NCI-H1105 treated with DMSO at 0.1 percent for 48 hours (cell line): ENCODE measurements at regions not wholly inside any gene's neighbourhood (a gene's known extent, or its start where the extent isn't known, plus 50 kb on each side); places are given as distances from the start of the nearest gene placed in this dataset.
"Not testable (repeated sequence)": the region's sequence is repeated elsewhere in the genome, so short reads cannot be mapped to it uniquely, and the experiment has no call there.

Experiments used
- DNase-seq: peaks from one replicate; lab custom pipeline; 2025; lab: John Stamatoyannopoulos, UW

GRCh38 chr6:166724576-166724975 lies 97.5 kb upstream of the RPS6KA2 start:
- no peak for DNase-seq

- DNase-seq, result no peak
These were observed 95.7 kb upstream of the RPS6KA2 start for GRCh38 chr6:166722785-166723184.

- no peak for DNase-seq
These were observed 94.5 kb upstream of the RPS6KA2 start for GRCh38 chr6:166721576-166721975.

GRCh38 chr6:166720856-166721255 lies 93.8 kb upstream of the RPS6KA2 start:
- no peak for DNase-seq

GRCh38 chr6:166719019-166719418 lies 92.0 kb upstream of the RPS6KA2 start:
- DNase-seq, result no peak

DNA sequence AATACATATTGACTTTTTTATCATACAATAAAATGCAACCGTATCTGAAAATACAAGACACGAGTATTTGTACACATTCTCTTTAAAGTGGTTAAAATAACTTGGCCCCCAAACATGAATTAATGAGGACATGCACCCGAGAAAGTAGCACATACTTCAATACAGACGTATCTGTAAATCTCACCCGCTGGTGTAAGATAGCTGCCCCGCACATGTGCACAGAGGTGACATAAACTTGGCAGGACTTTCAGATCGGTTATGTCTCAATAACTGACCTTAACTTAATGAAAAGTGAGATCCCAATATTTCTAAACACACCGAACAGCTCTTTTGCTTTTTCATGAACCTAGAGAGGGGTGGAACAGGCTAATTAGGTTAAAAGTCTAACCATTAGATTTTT lies 91.5 kb upstream of the RPS6KA2 start:
- DNase-seq, result no peak

GRCh38 chr6:166716910-166717617 lies 90.0 kb upstream of the RPS6KA2 start:
- DNase-seq, result no peak

DNA sequence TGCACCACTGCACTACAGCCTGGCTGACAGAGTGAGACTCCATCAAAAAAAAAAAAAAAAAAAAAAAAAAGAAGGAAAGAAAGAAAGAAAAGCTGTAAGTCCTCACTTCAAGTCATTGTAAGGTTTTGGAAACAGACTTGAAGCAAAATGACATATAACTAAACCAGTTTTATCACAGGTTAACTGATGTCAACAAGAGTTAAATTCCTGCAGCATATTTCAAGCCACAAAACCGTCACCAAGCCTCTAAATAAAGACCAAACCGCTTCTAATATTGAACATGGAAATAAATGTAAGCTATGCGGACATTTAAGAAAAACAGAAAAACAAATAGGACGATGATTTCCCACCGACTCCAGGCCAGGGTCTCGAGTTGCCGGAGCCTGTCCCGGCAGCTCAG lies 88.9 kb upstream of the RPS6KA2 start:
- DNase-seq, result no peak

DNA sequence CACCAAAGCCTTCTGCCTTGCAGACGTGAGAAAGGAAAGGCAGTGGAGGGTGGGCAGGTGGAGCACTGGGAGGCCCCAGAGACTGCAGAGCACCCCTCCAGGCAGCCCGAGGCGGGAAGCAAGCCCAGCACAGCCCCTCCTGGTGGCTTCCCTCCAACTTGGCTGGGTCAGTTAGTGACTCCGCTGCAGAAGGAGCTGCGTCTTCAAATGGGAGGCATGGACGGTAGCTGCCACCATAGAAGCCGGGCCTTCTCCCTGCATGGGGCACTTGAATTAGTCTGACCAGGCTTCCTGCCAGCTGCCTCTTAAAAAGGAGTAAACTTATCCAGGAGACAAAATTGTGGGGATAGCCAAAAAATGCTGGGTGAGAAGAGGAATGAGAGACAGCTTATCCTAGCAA lies 88.0 kb upstream of the RPS6KA2 start:
- no peak for DNase-seq

GRCh38 chr6:166714581-166714980 lies 87.5 kb upstream of the RPS6KA2 start:
- no peak for DNase-seq

DNA sequence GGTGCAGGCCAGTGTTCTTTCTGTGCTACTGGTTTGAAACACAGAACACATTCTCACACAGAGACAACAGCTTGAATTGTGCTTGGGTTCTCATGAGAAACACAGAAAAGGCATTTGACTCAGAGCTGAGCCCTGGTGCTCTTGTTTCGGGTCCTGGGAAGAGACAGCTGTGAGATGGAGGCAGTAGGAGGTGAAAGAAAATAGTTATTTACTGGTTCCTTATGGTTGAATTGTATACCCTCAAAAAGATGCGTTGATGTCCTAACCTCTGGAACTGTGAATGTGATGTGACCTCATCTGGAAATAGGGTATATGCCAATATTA lies 87.1 kb upstream of the RPS6KA2 start:
- DNase-seq, result no peak

- DNase-seq, result no peak
These were observed 86.6 kb upstream of the RPS6KA2 start for GRCh38 chr6:166713434-166714186.

DNA sequence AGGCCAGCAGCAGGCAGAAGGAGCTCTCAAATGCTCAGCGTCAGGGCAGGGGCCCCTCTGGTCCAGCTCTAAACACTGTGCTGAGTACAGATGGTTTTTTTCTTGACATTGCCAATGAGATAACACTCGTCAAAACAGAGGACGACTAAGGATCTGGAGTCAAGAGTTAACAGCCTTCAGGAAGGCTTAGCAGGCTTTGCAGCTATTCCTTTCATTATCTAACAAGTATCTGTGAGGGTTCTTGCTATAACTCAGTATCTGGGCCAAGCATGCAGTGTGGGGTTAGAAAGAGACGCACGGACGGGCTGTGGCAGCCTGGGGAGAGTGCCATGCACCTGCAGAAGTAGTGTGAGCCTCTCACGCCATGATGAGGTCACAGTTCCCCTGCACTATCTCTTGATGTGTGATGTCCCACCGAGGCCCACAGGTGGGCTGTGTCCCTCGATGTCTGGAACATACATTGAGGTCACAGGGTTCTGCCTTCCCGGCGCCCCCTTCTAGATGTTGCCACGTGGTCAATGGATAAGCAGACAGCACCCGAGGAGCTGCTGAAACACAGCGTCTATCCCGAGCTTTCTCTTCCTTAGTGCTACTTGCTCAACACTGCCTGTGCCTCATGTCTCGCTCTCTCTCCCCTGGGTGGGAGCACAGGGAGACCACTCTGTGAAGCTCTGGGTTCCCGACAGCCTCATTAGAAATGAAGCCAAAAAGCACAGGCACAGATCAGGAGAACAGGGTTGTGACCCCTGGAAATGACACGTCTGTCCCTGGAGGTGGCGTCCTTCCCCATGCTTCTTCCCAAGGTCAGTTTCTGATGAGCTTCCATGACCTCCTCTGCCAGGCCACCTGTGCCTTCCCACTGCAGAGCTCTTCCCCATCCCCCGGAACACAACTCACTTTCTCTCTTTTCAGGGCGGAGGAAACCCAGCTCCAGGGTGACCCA lies 85.5 kb upstream of the RPS6KA2 start:
- DNase-seq, result no peak

GRCh38 chr6:166710084-166710483 lies 83.0 kb upstream of the RPS6KA2 start:
- no peak for DNase-seq

GRCh38 chr6:166708460-166708859 lies 81.4 kb upstream of the RPS6KA2 start:
- DNase-seq, result no peak

- no peak for DNase-seq
These were observed 80.0 kb upstream of the RPS6KA2 start for GRCh38 chr6:166707045-166707444.

DNA sequence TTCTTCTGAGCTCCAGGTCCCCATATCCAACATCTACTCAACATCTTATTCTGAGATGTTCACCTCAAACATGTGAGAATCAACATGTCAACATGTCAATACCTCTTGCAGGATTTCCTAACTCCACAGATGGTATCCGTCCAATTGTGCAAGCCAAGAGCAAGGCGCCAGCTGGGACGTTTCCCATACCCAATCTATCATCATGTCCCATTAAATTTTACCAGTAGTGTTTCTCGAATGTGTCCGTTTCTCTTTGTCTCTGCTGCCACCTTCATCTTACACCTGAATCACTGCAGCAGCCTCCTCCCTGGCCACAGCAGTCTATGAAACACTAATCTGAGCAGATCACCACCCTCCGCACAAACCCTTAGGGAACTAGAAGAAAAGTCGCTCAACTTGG lies 78.0 kb upstream of the RPS6KA2 start:
- no peak for DNase-seq

DNA sequence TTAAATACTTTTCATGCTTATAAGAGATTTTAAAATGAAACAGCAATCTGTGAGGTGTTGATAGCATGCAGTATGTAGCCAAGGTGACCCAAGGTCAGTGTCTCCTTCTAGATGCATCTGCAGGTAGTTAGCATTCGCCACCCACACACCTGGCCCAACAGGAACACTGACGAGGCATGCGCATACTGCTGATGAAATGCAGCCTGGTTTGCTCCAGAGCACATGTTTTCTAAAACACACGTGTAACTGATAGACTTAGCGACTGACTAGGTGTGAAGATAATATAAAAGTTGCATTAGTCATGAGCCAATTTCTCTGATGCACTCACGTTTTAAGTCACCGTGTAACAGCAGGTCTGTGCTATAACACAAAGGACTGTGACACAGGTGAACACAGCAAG lies 77.1 kb upstream of the RPS6KA2 start:
- DNase-seq, result no peak

- DNase-seq, result peak; percentile 92
These were observed 76.2 kb upstream of the RPS6KA2 start for GRCh38 chr6:166703149-166703710.

- DNase-seq, result not testable (repeated sequence)
These were observed 74.4 kb upstream of the RPS6KA2 start for GRCh38 chr6:166701424-166701823.

DNA sequence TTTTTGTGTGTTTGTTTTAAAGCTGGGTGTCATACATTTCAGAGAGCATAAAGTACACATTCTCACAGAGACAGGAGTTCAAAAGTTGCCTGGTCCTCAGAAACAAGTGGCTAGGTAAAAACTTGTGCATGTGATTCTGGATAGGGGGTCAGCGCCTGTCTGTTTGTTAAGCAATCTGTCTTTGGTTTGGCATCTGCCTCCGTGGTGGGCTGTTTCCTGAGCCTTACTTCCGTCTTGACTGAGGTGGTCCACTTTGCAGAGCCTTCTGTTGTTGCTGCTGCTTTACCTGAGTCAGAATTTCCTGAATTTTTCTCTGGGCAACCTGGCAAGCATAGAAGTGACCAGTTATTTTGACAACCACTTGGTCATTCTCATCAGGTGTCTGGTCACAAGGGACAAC lies 73.8 kb upstream of the RPS6KA2 start:
- not testable (repeated sequence) for DNase-seq

GRCh38 chr6:166697113-166697512 lies 70.1 kb upstream of the RPS6KA2 start:
- no peak for DNase-seq
